Smooth muscle cell (in vitro differentiated cells): ENCODE measurements at regions not wholly inside any gene's neighbourhood (a gene's known extent, or its start where the extent isn't known, plus 50 kb on each side); places are given as distances from the start of the nearest gene placed in this dataset.
"Not testable (repeated sequence)": the region's sequence is repeated elsewhere in the genome, so short reads cannot be mapped to it uniquely, and the experiment has no call there.

Experiments
- DNase-seq: peaks from one replicate; lab custom pipeline; 2025; ENCODE audit not compliant: unreplicated experiment; lab: John Stamatoyannopoulos, UW
- H2AFZ ChIP-seq: fragments of 200-600 bp; sonication (generic); 2 replicates; pipeline ENCODE4 v1.6.0; 2016; ENCODE audit warnings: antibody characterized with exemption, low read depth, mild to moderate bottlenecking
- H3F3A ChIP-seq: fragments of 200-600 bp; sonication (generic); 2 replicates; pipeline ENCODE4 v1.6.0; 2017; ENCODE audit warnings: antibody characterized with exemption, low read depth
- H3K27ac ChIP-seq: fragments of 200-600 bp; sonication (generic); 2 replicates; pipeline ENCODE4 v1.5.1; 2016; ENCODE audit warnings: low read depth, mild to moderate bottlenecking
- H3K27me3 ChIP-seq: fragments of 200-600 bp; sonication (generic); 2 replicates; pipeline ENCODE4 v1.6.1; 2016; ENCODE audit warnings: low read depth, mild to moderate bottlenecking
- H3K36me3 ChIP-seq: fragments of 200-600 bp; sonication (generic); 2 replicates; pipeline ENCODE4 v1.5.1; 2016; ENCODE audit warnings: low read depth
- H3K4me1 ChIP-seq: fragments of 200-600 bp; sonication (generic); 2 replicates; pipeline ENCODE4 v1.5.1; 2016; ENCODE audit warnings: low read depth
- H3K4me2 ChIP-seq: fragments of 200-600 bp; sonication (generic); 2 replicates; pipeline ENCODE4 v1.6.0; 2016; ENCODE audit warnings: mild to moderate bottlenecking
- H3K4me3 ChIP-seq: fragments of 200-600 bp; sonication (generic); 2 replicates; pipeline ENCODE4 v1.5.1; 2016; ENCODE audit warnings: mild to moderate bottlenecking
- H3K79me2 ChIP-seq: fragments of 200-600 bp; sonication (generic); 2 replicates; pipeline ENCODE4 v1.6.0; 2016; ENCODE audit warnings: low read depth, mild to moderate bottlenecking
- H3K9ac ChIP-seq: fragments of 200-600 bp; sonication (generic); 2 replicates; pipeline ENCODE4 v1.6.0; 2016; ENCODE audit warnings: low read depth
- H3K9me3 ChIP-seq: fragments of 200-600 bp; sonication (generic); replicated peaks from 2 replicates; pipeline ENCODE4 v1.5.1; 2016; ENCODE audit warnings: low read depth
- H4K20me1 ChIP-seq: fragments of 200-600 bp; sonication (generic); 2 replicates; pipeline ENCODE4 v1.6.0; 2016; ENCODE audit warnings: low read depth
- WGBS: methylation state at CpG from one replicate; pipeline ENCODE4 v1.1.7; 2016; ENCODE audit warnings: low lambda C conversion rate; 5-methylcytosine and 5-hydroxymethylcytosine counted together
- TF ChIP-seq, protein P1 (sequence below): fragments of 200-600 bp; sonication (generic); IDR thresholded peaks from 2 replicates; pipeline ENCODE4 v1.5.1; 2017; ENCODE audit warnings: borderline replicate concordance, mild to moderate bottlenecking, antibody characterized with exemption; ENCODE audit not compliant: insufficient read depth, poor library complexity, severe bottlenecking

GRCh38 chr12:62192903-62193250 is 67.3 kb upstream of the USP15 start:
- Histone ChIP-seq H4K20me1 (no peaks in the 10 kb centered on the region), H3F3A (no peaks in the 10 kb centered on the region), H3K36me3 (no peaks in the 10 kb centered on the region), H3K27me3 (peaks cover 47% of the 10 kb centered on the region), H3K9me3 (no peaks in the 10 kb centered on the region), H3K27ac (no peak overlapping the region), H3K9ac (no peak overlapping the region), H3K79me2 (no peaks in the 10 kb centered on the region), H2AFZ (peak overlapping the region; percentile 80), H3K4me1 (peaks cover 11% of the 10 kb centered on the region), H3K4me3 (peak overlapping the region; percentile 48), H3K4me2 (peak overlapping the region; percentile 92)
- TF ChIP-seq, protein P1, sequence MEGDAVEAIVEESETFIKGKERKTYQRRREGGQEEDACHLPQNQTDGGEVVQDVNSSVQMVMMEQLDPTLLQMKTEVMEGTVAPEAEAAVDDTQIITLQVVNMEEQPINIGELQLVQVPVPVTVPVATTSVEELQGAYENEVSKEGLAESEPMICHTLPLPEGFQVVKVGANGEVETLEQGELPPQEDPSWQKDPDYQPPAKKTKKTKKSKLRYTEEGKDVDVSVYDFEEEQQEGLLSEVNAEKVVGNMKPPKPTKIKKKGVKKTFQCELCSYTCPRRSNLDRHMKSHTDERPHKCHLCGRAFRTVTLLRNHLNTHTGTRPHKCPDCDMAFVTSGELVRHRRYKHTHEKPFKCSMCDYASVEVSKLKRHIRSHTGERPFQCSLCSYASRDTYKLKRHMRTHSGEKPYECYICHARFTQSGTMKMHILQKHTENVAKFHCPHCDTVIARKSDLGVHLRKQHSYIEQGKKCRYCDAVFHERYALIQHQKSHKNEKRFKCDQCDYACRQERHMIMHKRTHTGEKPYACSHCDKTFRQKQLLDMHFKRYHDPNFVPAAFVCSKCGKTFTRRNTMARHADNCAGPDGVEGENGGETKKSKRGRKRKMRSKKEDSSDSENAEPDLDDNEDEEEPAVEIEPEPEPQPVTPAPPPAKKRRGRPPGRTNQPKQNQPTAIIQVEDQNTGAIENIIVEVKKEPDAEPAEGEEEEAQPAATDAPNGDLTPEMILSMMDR = no peak
- DNase-seq = no peak
- 28% methylated on average over 7 of the region's 7 CpGs for WGBS

- WGBS = 73% methylated on average over 1 of the region's 1 CpG
- H3K27ac ChIP-seq = no peak overlapping the region
- H3K4me2 ChIP-seq = no peak overlapping the region
- H3K79me2 ChIP-seq = no peaks in the 10 kb centered on the region
- H2AFZ ChIP-seq = no peak overlapping the region
- TF ChIP-seq, protein P1 = no peak
- no peaks in the 10 kb centered on the region for H4K20me1 ChIP-seq
- H3K27me3 ChIP-seq = peaks cover 36% of the 10 kb centered on the region
- H3K9ac ChIP-seq = no peak overlapping the region
- no peaks in the 10 kb centered on the region for H3K9me3 ChIP-seq
- DNase-seq = no peak
- H3K4me1 ChIP-seq = peaks cover 11% of the 10 kb centered on the region
- H3K4me3 ChIP-seq = no peak overlapping the region
- H3F3A ChIP-seq = no peaks in the 10 kb centered on the region
- H3K36me3 ChIP-seq = no peaks in the 10 kb centered on the region
Measured at GRCh38 chr12:62194031-62194430, 66.2 kb upstream of the USP15 start.

- Histone ChIP-seq H3F3A (no peaks in the 10 kb centered on the region), H3K9ac (no peak overlapping the region), H2AFZ (no peak overlapping the region), H3K27me3 (peaks cover 30% of the 10 kb centered on the region), H3K9me3 (no peaks in the 10 kb centered on the region), H4K20me1 (no peaks in the 10 kb centered on the region), H3K27ac (no peak overlapping the region), H3K4me3 (no peak overlapping the region), H3K4me1 (peaks cover 11% of the 10 kb centered on the region), H3K79me2 (no peaks in the 10 kb centered on the region), H3K4me2 (no peak overlapping the region), H3K36me3 (no peaks in the 10 kb centered on the region)
- no peak for DNase-seq
- TF ChIP-seq, protein P1 = no peak
Measured at GRCh38 chr12:62194616-62195015, 65.6 kb upstream of the USP15 start.

GRCh38 chr12:62196146-62196545 is 64.1 kb upstream of the USP15 start:
- H3K9ac ChIP-seq = no peak overlapping the region
- TF ChIP-seq, protein P1 = no peak
- H3F3A ChIP-seq = no peaks in the 10 kb centered on the region
- no peak overlapping the region for H3K4me3 ChIP-seq
- H3K36me3 ChIP-seq = no peaks in the 10 kb centered on the region
- no peak overlapping the region for H2AFZ ChIP-seq
- no peaks in the 10 kb centered on the region for H3K79me2 ChIP-seq
- H3K4me1 ChIP-seq = peaks cover 9% of the 10 kb centered on the region
- H3K4me2 ChIP-seq = no peak overlapping the region
- H4K20me1 ChIP-seq = no peaks in the 10 kb centered on the region
- H3K27ac ChIP-seq = no peak overlapping the region
- no peak for DNase-seq
- H3K9me3 ChIP-seq = no peaks in the 10 kb centered on the region
- peaks cover 14% of the 10 kb centered on the region for H3K27me3 ChIP-seq

- not testable (repeated sequence) for H3K9me3 ChIP-seq, H3K27me3 ChIP-seq, H3K27ac ChIP-seq, H4K20me1 ChIP-seq, H3K4me2 ChIP-seq, H3F3A ChIP-seq, H3K4me3 ChIP-seq, DNase-seq, H3K36me3 ChIP-seq, H3K4me1 ChIP-seq, H2AFZ ChIP-seq, H3K79me2 ChIP-seq, H3K9ac ChIP-seq
- WGBS = 91% methylated on average over 3 of the region's 3 CpGs
Measured at GRCh38 chr12:62202861-62203260, 57.3 kb upstream of the USP15 start.
